IMR-90 (cell line): ENCODE measurements at regions not wholly inside any gene's neighbourhood (a gene's known extent, or its start where the extent isn't known, plus 50 kb on each side); places are given as distances from the start of the nearest gene placed in this dataset.

Source experiments
- ATAC-seq: fragments of 200-7000 bp; cut with Tn5 transposase; 2 replicates; pipeline ENCODE4 v1.9.1; 2020; ENCODE audit warnings: low read depth, mild to moderate bottlenecking, moderate library complexity
- BruUV-seq: library from RNA; stranded (reverse); fragments of 400-500 nt; replicated peaks from 2 replicates; lab custom pipeline; 2021; lab: Mats Ljungman, UMichigan
- CTCF ChIA-PET: fragments of 300-600 bp; formaldehyde crosslinking; extraction: SDS; loops from one replicate; lab custom pipeline; 2021; ENCODE audit warnings: antibody characterized with exemption; lab: Yijun Ruan, JAX
- POLR2A ChIA-PET: fragments of 300-600 bp; sonication (Branson Sonifier 250); formaldehyde crosslinking; loops from one replicate; lab custom pipeline; 2022; ENCODE audit warnings: antibody characterized with exemption; ENCODE audit not compliant: unreplicated experiment; lab: Charles Lee
- DNase-seq: peaks from one replicate; pipeline ENCODE4 v3.0.0; 2013
- H2AFZ ChIP-seq: replicated peaks from 2 replicates; pipeline ENCODE3; 2013; ENCODE audit warnings: low read length, mild to moderate bottlenecking; ENCODE audit not compliant: poor library complexity
- H2AK5ac ChIP-seq: 2 replicates; pipeline ENCODE4 v1.6.1; 2013; ENCODE audit warnings: low read depth, low read length, inconsistent platforms
- H2AK9ac ChIP-seq: replicated peaks from 2 replicates; pipeline ENCODE3; 2013; ENCODE audit warnings: mild to moderate bottlenecking, low read depth, low read length, moderate library complexity; ENCODE audit not compliant: poor library complexity
- H2BK120ac ChIP-seq: 2 replicates; pipeline ENCODE4 v1.6.1; 2013; ENCODE audit warnings: low read depth, low read length, inconsistent platforms
- H2BK15ac ChIP-seq: 3 replicates; pipeline ENCODE4 v1.6.1; 2013; ENCODE audit warnings: low read depth, low read length, inconsistent platforms
- H2BK20ac ChIP-seq: 2 replicates; pipeline ENCODE4 v1.6.1; 2013; ENCODE audit warnings: low read depth, mild to moderate bottlenecking, inconsistent platforms, low read length, moderate library complexity
- H2BK5ac ChIP-seq: 2 replicates; pipeline ENCODE4 v1.6.1; 2013; ENCODE audit warnings: mild to moderate bottlenecking, low read depth, low read length, inconsistent platforms; ENCODE audit not compliant: poor library complexity, severe bottlenecking
- H3K14ac ChIP-seq: replicated peaks from 2 replicates; pipeline ENCODE4 v1.6.1; 2013; ENCODE audit warnings: low read depth, low read length, inconsistent platforms
- H3K18ac ChIP-seq: 2 replicates; pipeline ENCODE4 v1.6.1; 2013; ENCODE audit warnings: low read depth, low read length, control low read depth
- H3K23ac ChIP-seq: 2 replicates; pipeline ENCODE4 v1.6.1; 2013; ENCODE audit warnings: low read depth, low read length, inconsistent platforms
- H3K27ac ChIP-seq: 2 replicates; pipeline ENCODE4 v1.5.1; 2013; ENCODE audit warnings: mild to moderate bottlenecking, control low read depth, low read length; ENCODE audit not compliant: insufficient read depth
- H3K27me3 ChIP-seq: 2 replicates; pipeline ENCODE4 v1.6.1; 2013; ENCODE audit warnings: low read length; ENCODE audit not compliant: control insufficient read depth, insufficient read depth
- H3K36me3 ChIP-seq: 2 replicates; pipeline ENCODE4 v1.6.1; 2013; ENCODE audit warnings: low read length, mixed read lengths; ENCODE audit not compliant: control insufficient read depth, insufficient read depth
- H3K4ac ChIP-seq: 2 replicates; pipeline ENCODE4 v1.6.1; 2013; ENCODE audit warnings: low read depth, low read length, inconsistent platforms
- H3K4me1 ChIP-seq: 2 replicates; pipeline ENCODE4 v1.6.1; 2013; ENCODE audit warnings: low read length, mixed read lengths; ENCODE audit not compliant: control insufficient read depth, insufficient read depth
- H3K4me2 ChIP-seq: 2 replicates; pipeline ENCODE4 v1.6.1; 2013; ENCODE audit warnings: low read depth, mild to moderate bottlenecking, control low read depth, low read length, moderate library complexity
- H3K4me3 ChIP-seq: 2 replicates; pipeline ENCODE4 v1.5.1; 2013; ENCODE audit warnings: low read depth, mild to moderate bottlenecking, control low read depth, low read length, moderate library complexity; ENCODE audit not compliant: insufficient read depth
- H3K56ac ChIP-seq: 2 replicates; pipeline ENCODE4 v1.6.1; 2013; ENCODE audit warnings: low read length, inconsistent platforms; ENCODE audit not compliant: insufficient read depth; ENCODE audit errors: extremely low read depth
- H3K79me1 ChIP-seq, 2 experiments: 2 replicates each; pipeline ENCODE4 v1.6.1; 2013; ENCODE audit warnings: low read length in 2 of 2, inconsistent platforms in 1 of 2, low read depth in 1 of 2
- H3K9ac ChIP-seq: 2 replicates; pipeline ENCODE4 v1.6.1; 2013; ENCODE audit warnings: low read depth, low read length, control low read depth
- H3K9me1 ChIP-seq: 2 replicates; pipeline ENCODE4 v1.6.1; 2013; ENCODE audit warnings: low read length, inconsistent platforms; ENCODE audit not compliant: insufficient read depth
- H3K9me3 ChIP-seq: 2 replicates; pipeline ENCODE4 v1.6.1; 2013; ENCODE audit warnings: low read length; ENCODE audit not compliant: control insufficient read depth, insufficient read depth
- H4K20me1 ChIP-seq: 2 replicates; pipeline ENCODE4 v1.6.1; 2013; ENCODE audit warnings: low read length, inconsistent platforms; ENCODE audit not compliant: insufficient read depth
- H4K5ac ChIP-seq: 2 replicates; pipeline ENCODE4 v1.6.1; 2013; ENCODE audit warnings: mild to moderate bottlenecking, low read depth, low read length, control low read depth
- H4K8ac ChIP-seq, 2 experiments: 2 replicates each; pipeline ENCODE4 v1.6.1; 2013; ENCODE audit warnings: low read depth in 2 of 2, low read length in 2 of 2, control low read depth in 1 of 2, inconsistent platforms in 1 of 2
- H4K91ac ChIP-seq: 2 replicates; pipeline ENCODE4 v1.6.1; 2013; ENCODE audit warnings: low read depth, low read length, inconsistent platforms; ENCODE audit not compliant: insufficient read depth
- BHLHE40 ChIP-seq: fragments of 150-350 bp; IDR thresholded peaks from 2 replicates; pipeline ENCODE4 v1.6.1; 2016; ENCODE audit warnings: mild to moderate bottlenecking, low read depth, low read length
- CEBPB ChIP-seq: IDR thresholded peaks from 2 replicates; pipeline ENCODE4 v1.6.1; 2012; ENCODE audit warnings: low read depth, low read length, improper control_type of control experiment
- CHD1 ChIP-seq: IDR thresholded peaks from 2 replicates; pipeline ENCODE4 v1.6.1; 2012; ENCODE audit warnings: low read depth, low read length, improper control_type of control experiment
- CTCF ChIP-seq: conservative IDR thresholded peaks from 2 replicates; pipeline ENCODE4 v1.5.1; 2012; ENCODE audit warnings: mild to moderate bottlenecking, low read depth, low read length, improper control_type of control experiment
- FOS ChIP-seq: fragments of 150-350 bp; IDR thresholded peaks from 2 replicates; pipeline ENCODE4 v1.6.1; 2016; ENCODE audit warnings: low read depth, low read length
- MAFK ChIP-seq: IDR thresholded peaks from 2 replicates; pipeline ENCODE4 v1.6.1; 2012; ENCODE audit warnings: low read depth, low read length, improper control_type of control experiment
- MAZ ChIP-seq: IDR thresholded peaks from 2 replicates; pipeline ENCODE4 v1.6.1; 2012; ENCODE audit warnings: low read depth, mild to moderate bottlenecking, low read length, improper control_type of control experiment, moderate library complexity, borderline replicate concordance
- MXI1 ChIP-seq: IDR thresholded peaks from 2 replicates; pipeline ENCODE4 v1.6.1; 2012; ENCODE audit warnings: low read depth, mild to moderate bottlenecking, low read length, moderate library complexity, borderline replicate concordance
- NFE2L2 ChIP-seq: fragments of 150-350 bp; IDR thresholded peaks from 2 replicates; pipeline ENCODE4 v1.6.1; 2016; ENCODE audit warnings: low read depth, mild to moderate bottlenecking, low read length
- POLR2A ChIP-seq: IDR thresholded peaks from 2 replicates; pipeline ENCODE4 v1.6.1; 2012; ENCODE audit warnings: mild to moderate bottlenecking, low read depth, low read length
- RAD21 ChIP-seq: IDR thresholded peaks from 2 replicates; pipeline ENCODE4 v1.6.1; 2012; ENCODE audit warnings: low read length, improper control_type of control experiment
- RCOR1 ChIP-seq: IDR thresholded peaks from 2 replicates; pipeline ENCODE4 v1.6.1; 2012; ENCODE audit warnings: mild to moderate bottlenecking, low read length, improper control_type of control experiment; ENCODE audit not compliant: insufficient replicate concordance
- RFX5 ChIP-seq: IDR thresholded peaks from 2 replicates; pipeline ENCODE4 v1.8.0; 2012; ENCODE audit warnings: low read depth, mild to moderate bottlenecking, low read length, moderate library complexity
- SMC3 ChIP-seq: fragments of 150-350 bp; IDR thresholded peaks from 2 replicates; pipeline ENCODE4 v1.6.1; 2016; ENCODE audit warnings: low read depth, mild to moderate bottlenecking, antibody characterized with exemption, low read length, moderate library complexity
- dilution Hi-C: fragments of 300-500 bp; cut with HindIII; formaldehyde crosslinking; loops from one replicate; pipeline ENCODE4 v1.14.3; 2018; ENCODE audit warnings: low sequenced_read_pairs; ENCODE audit not compliant: unreplicated experiment
- in situ Hi-C: fragments of 300-500 bp; cut with MboI; formaldehyde crosslinking; loops from 3 replicates; pipeline ENCODE4 v1.14.3; 2019; ENCODE audit warnings: low sequenced_read_pairs, inconsistent platforms, mixed read lengths
- intact Hi-C: fragments of 100-400 bp; cut with micrococcal nuclease; formaldehyde crosslinking; loops from 2 replicates; pipeline ENCODE4 v1.10.0; 2022
- TF ChIP-seq, protein P1 (sequence below): fragments of 150-350 bp; IDR thresholded peaks from 2 replicates; pipeline ENCODE4 v1.6.1; 2016; ENCODE audit warnings: low read depth, mild to moderate bottlenecking, low read length, moderate library complexity, borderline replicate concordance
- TF ChIP-seq, protein P2 (sequence below): fragments of 150-350 bp; IDR thresholded peaks from 2 replicates; pipeline ENCODE4 v1.6.1; 2017; ENCODE audit warnings: mild to moderate bottlenecking, antibody characterized with exemption, low read length, low read depth

DNA sequence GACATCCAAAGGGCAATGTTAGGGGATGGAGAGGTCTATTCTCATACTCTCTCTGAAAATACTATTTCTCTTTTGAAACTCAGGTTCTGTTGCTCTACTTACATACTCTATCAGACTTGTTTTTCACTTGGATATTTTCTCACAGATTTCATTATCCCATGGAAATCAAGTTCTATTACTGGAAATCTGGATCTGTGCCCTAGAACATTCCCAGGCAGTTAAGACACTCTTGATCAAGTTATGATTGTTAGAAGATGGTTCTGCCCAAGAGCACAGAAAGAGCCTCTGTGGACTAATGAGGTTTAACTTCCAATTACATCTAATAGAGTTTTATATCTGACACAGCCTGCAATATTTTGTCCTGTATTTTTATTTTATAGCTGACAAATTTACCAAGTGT, 591.0 kb upstream of the ATP2B1 start:
- Histone ChIP-seq H3K9ac (no peak overlapping the region), H3K27ac (no peak overlapping the region), H3K18ac (no peak overlapping the region), H3K4me1 (no peaks in the 10 kb centered on the region), H3K14ac (no peak overlapping the region), H3K36me3 (no peaks in the 10 kb centered on the region), H3K79me1 (no peaks in the 10 kb centered on the region), H2BK120ac (no peak overlapping the region), H4K20me1 (no peaks in the 10 kb centered on the region), H3K27me3 (no peaks in the 10 kb centered on the region; the same call in 1 of the 2 replicates), H2BK5ac (no peak overlapping the region), H3K9me1 (no peaks in the 10 kb centered on the region), H3K4me3 (no peak overlapping the region), H4K91ac (no peak overlapping the region), H3K4ac (no peak overlapping the region), H3K23ac (no peak overlapping the region), H3K9me3 (no peaks in the 10 kb centered on the region), H2AK9ac (no peak overlapping the region), H2AK5ac (no peak overlapping the region), H3K4me2 (no peak overlapping the region), H2AFZ (no peak overlapping the region), H4K8ac (no peak overlapping the region), H2BK20ac (no peak overlapping the region), H2BK15ac (no peak overlapping the region), H4K5ac (no peak overlapping the region), H3K56ac (no peak overlapping the region)
- ChIA-PET POLR2A (no interaction called here), CTCF (interaction anchor here (0.6 kb wide), 1 partner anchor 26 kb away, joined by 3 read pairs; no protein-coding TSS in a partner anchor)
- no peak for TF ChIP-seq FOS
- TF ChIP-seq CHD1: no peak
- TF ChIP-seq, protein P1, sequence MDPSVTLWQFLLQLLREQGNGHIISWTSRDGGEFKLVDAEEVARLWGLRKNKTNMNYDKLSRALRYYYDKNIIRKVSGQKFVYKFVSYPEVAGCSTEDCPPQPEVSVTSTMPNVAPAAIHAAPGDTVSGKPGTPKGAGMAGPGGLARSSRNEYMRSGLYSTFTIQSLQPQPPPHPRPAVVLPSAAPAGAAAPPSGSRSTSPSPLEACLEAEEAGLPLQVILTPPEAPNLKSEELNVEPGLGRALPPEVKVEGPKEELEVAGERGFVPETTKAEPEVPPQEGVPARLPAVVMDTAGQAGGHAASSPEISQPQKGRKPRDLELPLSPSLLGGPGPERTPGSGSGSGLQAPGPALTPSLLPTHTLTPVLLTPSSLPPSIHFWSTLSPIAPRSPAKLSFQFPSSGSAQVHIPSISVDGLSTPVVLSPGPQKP: no peak
- TF ChIP-seq NFE2L2: no peak
- no peak for TF ChIP-seq CEBPB
- TF ChIP-seq CTCF: no peak
- TF ChIP-seq, protein P2, sequence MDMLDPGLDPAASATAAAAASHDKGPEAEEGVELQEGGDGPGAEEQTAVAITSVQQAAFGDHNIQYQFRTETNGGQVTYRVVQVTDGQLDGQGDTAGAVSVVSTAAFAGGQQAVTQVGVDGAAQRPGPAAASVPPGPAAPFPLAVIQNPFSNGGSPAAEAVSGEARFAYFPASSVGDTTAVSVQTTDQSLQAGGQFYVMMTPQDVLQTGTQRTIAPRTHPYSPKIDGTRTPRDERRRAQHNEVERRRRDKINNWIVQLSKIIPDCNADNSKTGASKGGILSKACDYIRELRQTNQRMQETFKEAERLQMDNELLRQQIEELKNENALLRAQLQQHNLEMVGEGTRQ: no peak
- TF ChIP-seq MXI1: no peak
- TF ChIP-seq BHLHE40: no peak
- no peak for TF ChIP-seq MAZ
- no peak for TF ChIP-seq RFX5
- no peak for TF ChIP-seq MAFK
- TF ChIP-seq RAD21: no peak
- no peak for TF ChIP-seq POLR2A
- TF ChIP-seq RCOR1: no peak
- TF ChIP-seq SMC3: no peak
- DNase-seq (no peak), ATAC-seq (no peak)
- intact Hi-C loops: no loop called here
- BruUV-seq: no TSS peak
- in situ Hi-C loops: no loop called here
- dilution Hi-C loops: no loop called here
